GM21717 (cell line): ENCODE measurements at regions not wholly inside any gene's neighbourhood (a gene's known extent, or its start where the extent isn't known, plus 50 kb on each side); places are given as distances from the start of the nearest gene placed in this dataset.

Source experiments
- ATAC-seq: cut with Tn5 transposase; IDR thresholded peaks from one replicate; pipeline ENCODE4 v1.9.1; 2021; ENCODE audit warnings: mild to moderate bottlenecking, moderate library complexity; ENCODE audit not compliant: unreplicated experiment

DNA sequence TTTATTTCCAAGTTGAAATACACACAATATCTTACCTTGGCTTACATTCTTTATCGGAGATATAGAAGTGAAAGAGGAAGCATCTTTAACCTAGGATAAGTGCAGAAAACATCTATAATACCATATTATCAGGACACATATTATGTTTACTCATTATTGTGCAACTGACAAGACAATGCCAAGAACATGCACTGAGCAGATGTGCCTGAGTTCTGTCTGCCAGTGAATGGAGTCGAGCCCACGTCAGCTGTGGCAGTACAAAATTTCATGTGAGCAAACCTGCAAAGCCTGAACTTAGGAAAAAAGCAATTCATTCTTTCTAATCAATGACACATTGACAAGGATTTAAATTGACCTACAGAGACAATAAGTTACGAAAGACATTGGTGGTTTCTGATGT lies 154.4 kb downstream of the AXIN2 start:
- no peak for ATAC-seq

DNA sequence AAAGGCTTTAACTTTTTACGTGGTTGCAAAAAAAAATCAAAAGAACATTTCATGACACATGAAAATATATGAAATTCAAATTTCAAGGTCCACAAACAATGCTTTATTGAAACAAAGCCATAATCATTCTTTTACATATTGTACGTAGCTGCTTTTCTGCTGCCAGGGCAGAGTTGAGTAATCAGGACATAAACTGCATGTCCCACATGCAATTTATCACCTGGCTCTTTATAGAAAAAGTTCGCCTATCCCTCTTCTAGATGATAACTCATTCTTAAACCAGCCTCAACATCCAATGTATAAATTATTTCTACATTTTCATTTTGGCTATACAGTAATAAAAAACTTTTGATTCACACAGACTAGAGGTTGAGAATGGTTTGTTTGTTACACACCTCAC lies 154.9 kb downstream of the AXIN2 start:
- ATAC-seq, result no peak

DNA sequence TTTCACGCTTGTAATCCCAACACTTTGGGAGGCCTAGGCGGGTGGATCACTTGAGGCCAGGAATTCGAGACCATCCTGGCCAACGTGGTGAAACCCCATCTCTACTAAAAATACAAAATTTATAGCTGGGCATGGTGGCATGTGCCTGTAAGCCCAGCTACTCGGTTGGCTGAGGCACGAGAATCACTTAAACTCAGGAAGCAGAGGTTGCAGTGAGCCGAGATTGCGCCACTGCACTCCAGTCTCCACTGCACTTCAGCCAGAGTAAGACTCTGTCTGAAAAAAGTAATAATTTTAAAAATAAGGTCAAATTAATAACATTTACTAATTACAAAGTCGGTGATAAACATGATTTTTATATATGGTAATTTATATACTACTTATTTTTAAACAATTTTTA lies 155.9 kb downstream of the AXIN2 start:
- ATAC-seq, result no peak

DNA sequence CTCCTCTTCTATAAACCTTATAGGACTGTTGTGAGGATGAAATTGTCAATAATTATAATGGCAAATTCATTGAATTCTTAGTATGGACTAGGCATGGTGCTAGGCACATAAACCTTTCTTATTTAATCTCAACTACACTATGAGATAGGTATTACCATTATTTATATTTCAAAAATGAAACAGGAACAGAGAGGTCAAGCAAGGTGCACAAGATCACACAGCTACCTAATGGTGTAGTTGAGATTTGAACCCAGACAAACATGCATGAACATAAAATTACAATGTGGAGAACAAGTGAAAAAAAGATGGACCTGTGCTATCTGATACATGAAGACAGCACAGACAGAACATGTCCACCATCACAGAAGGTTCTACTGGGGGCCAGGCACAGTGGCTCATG lies 156.7 kb downstream of the AXIN2 start:
- ATAC-seq, result no peak

DNA sequence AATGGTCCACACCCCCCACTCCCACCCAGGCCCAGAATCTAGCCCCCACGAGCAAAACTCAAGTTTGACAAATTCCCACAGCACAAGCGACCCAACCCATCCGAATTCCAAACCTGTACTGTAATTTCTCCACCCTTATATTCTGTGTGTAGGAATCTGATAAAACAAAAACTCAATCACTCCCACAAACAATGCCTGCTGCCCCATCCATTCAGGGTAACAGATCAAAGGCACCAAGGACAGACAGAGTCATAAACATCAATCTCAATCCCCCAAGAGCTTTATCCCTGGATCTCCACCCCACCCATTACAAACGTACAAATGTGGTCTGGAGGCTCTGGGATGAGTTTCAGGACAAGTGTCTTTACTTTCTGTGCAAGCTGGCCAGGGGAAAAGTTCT lies 157.8 kb downstream of the AXIN2 start:
- ATAC-seq, result no peak

GRCh38 chr17:65402513-65403496 lies 158.6 kb downstream of the AXIN2 start:
- no peak for ATAC-seq

- no peak for ATAC-seq
Observed at GRCh38 chr17:65401561-65401960, 159.9 kb downstream of the AXIN2 start.

DNA sequence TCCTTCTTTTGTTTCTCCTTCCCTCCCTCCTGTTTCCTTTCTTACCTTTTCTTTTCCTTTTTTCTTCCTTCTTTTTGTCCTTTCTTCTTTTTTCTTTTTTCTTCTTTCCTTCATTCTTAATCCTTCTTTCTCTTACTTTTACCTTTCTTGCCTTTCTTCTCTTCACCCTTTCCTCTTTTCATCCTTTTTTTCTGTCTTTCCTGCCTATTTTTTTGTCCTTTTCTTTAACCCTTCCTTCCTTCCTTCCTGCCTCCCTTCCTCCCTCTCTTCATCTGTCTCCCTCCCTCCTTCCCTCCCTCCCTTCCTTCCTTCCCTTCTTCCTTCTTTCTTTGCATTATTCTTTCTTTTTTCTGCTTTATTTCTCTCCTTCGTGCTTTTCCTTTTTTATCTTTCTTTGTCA lies 160.7 kb downstream of the AXIN2 start:
- ATAC-seq, result no peak

- no peak for ATAC-seq
Observed at GRCh38 chr17:65398040-65398787, 163.2 kb downstream of the AXIN2 start.

DNA sequence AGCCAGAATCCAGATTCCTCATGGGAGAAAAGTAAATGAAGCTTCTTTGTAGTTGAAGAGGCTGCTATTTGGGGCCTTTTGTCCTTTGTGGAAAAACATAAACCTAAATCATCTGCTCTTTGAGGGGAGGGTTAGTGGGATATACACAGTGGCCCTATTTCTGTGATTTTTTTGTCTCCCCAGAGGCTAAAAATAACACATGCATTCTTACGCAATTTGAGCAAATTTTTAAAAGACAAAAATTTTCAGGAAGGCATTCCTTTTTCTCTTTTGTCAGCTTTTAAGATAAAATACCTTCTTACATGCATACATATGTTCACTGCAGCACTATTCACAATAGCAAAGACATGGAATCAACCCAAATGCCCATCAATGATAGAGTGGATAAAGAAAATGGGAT lies 165.5 kb downstream of the AXIN2 start:
- ATAC-seq, result no peak

GRCh38 chr17:65394811-65395472 lies 166.5 kb downstream of the AXIN2 start:
- ATAC-seq, result no peak

DNA sequence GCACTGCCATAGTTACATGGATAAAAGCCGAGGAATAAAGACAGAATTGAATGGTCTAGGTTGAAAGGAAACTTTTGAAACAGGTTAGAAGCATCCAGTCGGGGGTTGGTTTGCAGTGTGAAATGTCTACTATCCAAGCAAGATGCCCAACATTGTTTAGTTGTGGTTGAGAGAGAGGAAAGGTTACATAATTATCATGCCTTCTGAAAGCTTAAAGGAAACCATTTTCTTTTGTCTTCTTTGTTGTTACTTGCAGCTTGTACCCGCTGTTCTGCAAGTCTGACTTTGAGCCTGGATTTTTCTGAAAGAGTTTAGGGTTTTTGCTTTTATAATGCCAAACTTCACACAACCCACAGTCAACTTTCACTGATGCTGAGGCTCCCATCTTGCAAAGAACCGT lies 167.9 kb downstream of the AXIN2 start:
- no peak for ATAC-seq

DNA sequence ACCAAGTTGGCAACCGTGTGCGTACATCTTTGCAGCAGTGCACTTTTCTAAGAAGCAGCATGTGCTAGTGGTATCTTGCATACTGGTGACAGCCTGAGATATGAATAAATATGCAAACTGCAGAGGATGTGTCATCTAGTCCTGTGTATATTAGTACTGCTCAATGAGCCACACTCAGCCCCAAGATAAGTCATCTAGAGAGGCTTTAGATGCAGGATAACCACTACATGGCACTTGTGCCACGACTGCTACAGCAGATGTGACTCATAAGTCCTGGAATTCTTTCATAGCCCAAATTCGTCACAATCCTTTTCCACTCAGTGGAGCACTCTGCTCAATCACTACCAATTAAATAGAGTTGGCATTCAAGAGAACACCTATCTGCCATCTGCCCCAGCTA lies 171.5 kb downstream of the AXIN2 start:
- ATAC-seq, result no peak

GRCh38 chr17:65389426-65389825 lies 172.0 kb downstream of the AXIN2 start:
- no peak for ATAC-seq

- no peak for ATAC-seq
Observed at GRCh38 chr17:65388911-65389310, 172.5 kb downstream of the AXIN2 start.

DNA sequence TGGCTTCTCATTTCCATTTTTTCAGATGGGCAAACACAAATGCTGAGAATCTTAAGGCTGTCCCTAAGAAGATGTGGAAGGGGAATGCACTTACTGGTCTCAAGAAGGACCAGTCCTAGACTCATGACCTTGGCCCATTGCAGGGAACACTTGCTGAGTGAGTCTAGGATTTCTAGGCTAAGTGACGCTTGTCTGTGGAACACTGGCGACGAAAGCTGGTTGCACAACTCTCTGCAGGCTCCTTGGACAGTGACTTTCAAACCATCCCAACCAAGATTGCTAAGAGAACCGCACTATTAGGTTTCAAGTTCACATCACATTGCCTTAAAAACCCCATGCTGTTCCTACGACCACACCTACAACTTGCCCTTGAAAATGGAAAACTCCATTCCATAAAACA lies 174.1 kb downstream of the AXIN2 start:
- no peak for ATAC-seq

GRCh38 chr17:65385726-65386125 lies 175.7 kb downstream of the AXIN2 start:
- no peak for ATAC-seq

GRCh38 chr17:65385071-65385470 lies 176.4 kb downstream of the AXIN2 start:
- ATAC-seq, result no peak

- ATAC-seq, result no peak
Observed at GRCh38 chr17:65381152-65381551, 180.3 kb downstream of the AXIN2 start.

- no peak for ATAC-seq
Observed at GRCh38 chr17:65374966-65375365, 186.5 kb downstream of the AXIN2 start.

DNA sequence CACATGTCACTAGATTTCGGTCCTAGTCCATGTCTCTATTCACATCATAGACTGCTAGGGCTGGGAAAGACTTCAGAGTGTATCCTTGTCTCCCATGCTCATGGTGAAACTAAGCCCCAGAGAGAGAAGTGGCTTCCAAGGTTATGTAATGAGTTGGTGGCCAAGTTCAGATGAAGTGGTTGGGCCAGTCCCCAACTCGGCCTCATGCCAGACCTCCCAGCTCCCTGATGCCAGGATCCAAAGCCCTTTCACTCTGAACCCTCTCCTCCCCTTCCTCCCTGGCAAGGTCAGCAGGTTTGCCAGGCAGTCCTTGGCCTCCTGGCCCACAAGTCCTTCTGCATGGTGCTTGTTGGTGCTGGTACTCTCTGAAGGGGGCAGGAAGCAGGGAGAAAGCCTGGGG lies 189.7 kb downstream of the AXIN2 start:
- no peak for ATAC-seq
